ENCODE measurements at regions not wholly inside any gene's neighbourhood (a gene's known extent, or its start where the extent isn't known, plus 50 kb on each side); places are given as distances from the start of the nearest gene placed in this dataset.

GRCh38 chr4:111807576-111807975 lies 337.7 kb upstream of the FAM241A start:
- TF ChIP-seq CEBPB (IDR thresholded peaks at IDR 0.05): no peak
- TF ChIP-seq EGR1 (IDR thresholded peaks at IDR 0.05): no peak
- TF ChIP-seq TAF1 (IDR thresholded peaks at IDR 0.05; ENCODE audit: low read depth): no peak
- no peak for TF ChIP-seq NFIC (IDR thresholded peaks at IDR 0.05)
- no peak for TF ChIP-seq MAX (IDR thresholded peaks at IDR 0.05)
- no peak for TF ChIP-seq RAD21 (IDR thresholded peaks at IDR 0.05; ENCODE audit: low read depth)
- TF ChIP-seq USF1 (IDR thresholded peaks at IDR 0.05): no peak
- TF ChIP-seq TEAD4 (IDR thresholded peaks at IDR 0.05): no peak
- TF ChIP-seq EP300 (IDR thresholded peaks at IDR 0.05; ENCODE audit: borderline replicate concordance): no peak
- TF ChIP-seq FOXM1 (IDR thresholded peaks at IDR 0.05; ENCODE audit: borderline replicate concordance, low read depth): no peak
- no peak for TF ChIP-seq CREB1 (IDR thresholded peaks at IDR 0.05; ENCODE audit: low read depth)

GRCh38 chr4:111808174-111808573 lies 337.1 kb upstream of the FAM241A start:
- TF ChIP-seq MAX (IDR thresholded peaks at IDR 0.05) (no peak), CREB1 (IDR thresholded peaks at IDR 0.05; ENCODE audit: low read depth) (no peak), ZBTB7A (IDR thresholded peaks at IDR 0.05; ENCODE audit: low read depth) (no peak), TEAD4 (IDR thresholded peaks at IDR 0.05) (no peak)

GRCh38 chr4:111811661-111812060 lies 333.6 kb upstream of the FAM241A start:
- TF ChIP-seq MAX (IDR thresholded peaks at IDR 0.05) (no peak), TCF12 (IDR thresholded peaks at IDR 0.05; ENCODE audit: low read depth) (no peak), YY1 (IDR thresholded peaks at IDR 0.05; ENCODE audit: low read depth) (no peak), EP300 (IDR thresholded peaks at IDR 0.05; ENCODE audit: borderline replicate concordance) (no peak), ZBTB7A (IDR thresholded peaks at IDR 0.05; ENCODE audit: low read depth) (no peak), TAF1 (IDR thresholded peaks at IDR 0.05; ENCODE audit: low read depth) (no peak), CEBPB (IDR thresholded peaks at IDR 0.05) (no peak), FOXM1 (IDR thresholded peaks at IDR 0.05; ENCODE audit: borderline replicate concordance, low read depth) (no peak), EGR1 (IDR thresholded peaks at IDR 0.05) (no peak), TEAD4 (IDR thresholded peaks at IDR 0.05) (no peak), REST (IDR thresholded peaks at IDR 0.05; ENCODE audit: low read depth) (no peak), NFIC (IDR thresholded peaks at IDR 0.05) (no peak), RAD21 (IDR thresholded peaks at IDR 0.05; ENCODE audit: low read depth) (no peak), CREB1 (IDR thresholded peaks at IDR 0.05; ENCODE audit: low read depth) (no peak)

GRCh38 chr4:111812114-111812513 lies 333.1 kb upstream of the FAM241A start:
- TF ChIP-seq NFIC (IDR thresholded peaks at IDR 0.05) (no peak), USF1 (IDR thresholded peaks at IDR 0.05) (no peak), ZBTB7A (IDR thresholded peaks at IDR 0.05; ENCODE audit: low read depth) (no peak), REST (IDR thresholded peaks at IDR 0.05; ENCODE audit: low read depth) (no peak), EP300 (IDR thresholded peaks at IDR 0.05; ENCODE audit: borderline replicate concordance) (no peak), TAF1 (IDR thresholded peaks at IDR 0.05; ENCODE audit: low read depth) (no peak), CEBPB (IDR thresholded peaks at IDR 0.05) (no peak), TCF12 (IDR thresholded peaks at IDR 0.05; ENCODE audit: low read depth) (no peak), RAD21 (IDR thresholded peaks at IDR 0.05; ENCODE audit: low read depth) (no peak), YY1 (IDR thresholded peaks at IDR 0.05; ENCODE audit: low read depth) (no peak), CREB1 (IDR thresholded peaks at IDR 0.05; ENCODE audit: low read depth) (no peak), EGR1 (IDR thresholded peaks at IDR 0.05) (no peak), TEAD4 (IDR thresholded peaks at IDR 0.05) (no peak), MAX (IDR thresholded peaks at IDR 0.05) (no peak), FOXM1 (IDR thresholded peaks at IDR 0.05; ENCODE audit: borderline replicate concordance, low read depth) (no peak)

GRCh38 chr4:111812760-111813159 lies 332.5 kb upstream of the FAM241A start:
- TF ChIP-seq CREB1 (IDR thresholded peaks at IDR 0.05; ENCODE audit: low read depth) (no peak), ZBTB7A (IDR thresholded peaks at IDR 0.05; ENCODE audit: low read depth) (no peak), NFIC (IDR thresholded peaks at IDR 0.05) (no peak), FOXM1 (IDR thresholded peaks at IDR 0.05; ENCODE audit: borderline replicate concordance, low read depth) (no peak), TCF12 (IDR thresholded peaks at IDR 0.05; ENCODE audit: low read depth) (no peak), USF1 (IDR thresholded peaks at IDR 0.05) (no peak)

Measured in Ishikawa (cell line).